HG03280 (cell line): ENCODE measurements at regions not wholly inside any gene's neighbourhood (a gene's known extent, or its start where the extent isn't known, plus 50 kb on each side); places are given as distances from the start of the nearest gene placed in this dataset.

Experiments
- ATAC-seq: cut with Tn5 transposase; IDR thresholded peaks from one replicate; pipeline ENCODE4 v1.9.1; 2021; ENCODE audit warnings: mild to moderate bottlenecking, moderate library complexity; ENCODE audit not compliant: unreplicated experiment

DNA sequence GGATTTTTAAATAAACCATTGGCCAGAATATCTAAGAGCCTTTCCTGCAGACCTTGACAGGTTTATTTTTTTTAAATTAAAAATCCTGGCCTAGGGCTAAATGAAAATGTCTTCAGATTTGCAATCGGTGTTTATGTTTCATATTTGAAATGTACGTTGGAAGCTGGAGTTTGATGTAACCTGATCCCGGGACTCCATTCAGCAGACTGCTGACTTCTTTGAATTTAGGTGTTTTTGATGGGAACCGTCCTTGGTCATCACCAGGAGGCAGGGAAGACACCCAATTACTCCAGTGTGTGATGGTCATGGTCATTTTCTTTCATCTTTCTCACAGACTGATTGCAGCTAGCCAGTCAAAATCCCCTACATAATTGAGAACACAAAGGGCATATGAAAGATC is 60.1 kb upstream of the BRINP1 start:
- ATAC-seq: no peak

DNA sequence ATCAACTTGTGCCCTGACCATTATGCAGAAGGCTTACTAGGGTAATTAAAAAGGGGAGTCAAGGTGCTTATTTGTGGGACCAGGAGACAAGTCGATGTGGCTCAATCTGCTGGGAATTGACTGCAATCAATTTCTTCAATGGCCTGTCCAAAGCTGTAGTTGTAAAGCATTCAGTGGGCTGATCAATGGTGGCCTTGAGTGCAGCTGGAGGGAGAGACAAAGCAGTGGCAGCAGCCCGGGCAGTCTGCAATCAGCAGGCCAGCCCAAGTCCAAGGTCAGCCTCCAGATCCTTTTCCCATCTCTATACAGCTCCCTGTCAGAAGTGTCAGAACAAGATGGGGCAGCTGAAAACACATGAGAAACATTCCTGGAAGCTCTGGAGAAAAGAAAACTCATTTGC is 51.0 kb upstream of the BRINP1 start:
- no peak for ATAC-seq
